HG03457 (cell line): ENCODE measurements at regions not wholly inside any gene's neighbourhood (a gene's known extent, or its start where the extent isn't known, plus 50 kb on each side); places are given as distances from the start of the nearest gene placed in this dataset.

ENCODE experiments used
- ATAC-seq: cut with Tn5 transposase; IDR thresholded peaks from one replicate; pipeline ENCODE4 v1.9.1; 2021; ENCODE audit warnings: moderate number of reproducible peaks; ENCODE audit not compliant: unreplicated experiment

DNA sequence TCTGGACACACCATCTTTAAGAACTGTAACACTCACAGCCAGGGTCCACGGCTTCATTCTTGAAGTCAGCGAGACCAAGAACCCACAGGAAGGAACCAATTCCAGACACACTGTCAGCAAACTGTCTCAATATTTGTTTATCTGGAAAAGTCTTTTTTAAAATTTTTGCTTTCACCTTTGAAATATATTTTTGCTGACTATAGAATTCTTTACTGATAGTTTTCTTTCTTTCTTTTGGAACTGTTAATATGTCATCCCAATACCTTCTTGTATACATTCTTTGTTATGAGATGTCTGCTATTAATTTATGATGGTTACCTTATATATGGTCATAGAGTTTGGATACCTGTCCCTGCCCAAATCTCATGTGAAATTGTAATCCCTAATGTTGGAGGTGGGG is 145.1 kb upstream of the IRX4 start:
- ATAC-seq, result no peak

DNA sequence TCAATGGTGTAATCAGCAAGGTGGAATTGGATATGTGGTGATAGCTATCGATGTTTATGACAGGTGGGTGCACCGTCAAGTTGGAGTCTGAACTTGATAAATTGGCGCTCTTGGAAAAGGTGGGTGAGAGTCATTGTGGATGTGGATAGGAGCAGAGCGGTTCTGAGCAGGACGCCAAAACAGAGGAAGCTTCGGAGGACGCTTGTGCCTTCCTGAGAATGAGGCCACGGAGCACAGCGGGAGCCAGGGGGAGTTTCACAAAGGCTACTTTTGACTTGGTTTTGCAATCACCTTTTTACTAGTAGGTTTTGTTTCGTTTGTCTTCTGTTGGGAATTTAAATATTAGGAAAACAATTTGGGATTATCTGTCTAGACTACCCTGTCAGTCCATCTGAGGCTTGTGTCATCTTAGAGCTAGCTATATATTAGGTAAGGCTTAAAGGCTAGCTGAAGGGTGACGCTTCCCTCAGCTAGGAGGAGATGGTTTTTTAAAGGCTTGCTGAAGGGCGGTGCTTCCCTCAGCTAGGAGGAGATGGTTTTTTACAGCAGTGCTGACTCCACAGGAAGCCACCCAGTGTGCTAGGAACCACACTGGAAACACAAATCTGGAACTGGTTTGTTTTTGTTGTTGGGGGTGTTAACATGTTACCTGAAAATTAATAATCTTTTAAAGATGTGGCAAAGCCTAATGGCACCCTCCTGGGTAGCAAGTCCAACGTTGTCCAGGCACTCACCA is 142.4 kb upstream of the IRX4 start:
- no peak for ATAC-seq

DNA sequence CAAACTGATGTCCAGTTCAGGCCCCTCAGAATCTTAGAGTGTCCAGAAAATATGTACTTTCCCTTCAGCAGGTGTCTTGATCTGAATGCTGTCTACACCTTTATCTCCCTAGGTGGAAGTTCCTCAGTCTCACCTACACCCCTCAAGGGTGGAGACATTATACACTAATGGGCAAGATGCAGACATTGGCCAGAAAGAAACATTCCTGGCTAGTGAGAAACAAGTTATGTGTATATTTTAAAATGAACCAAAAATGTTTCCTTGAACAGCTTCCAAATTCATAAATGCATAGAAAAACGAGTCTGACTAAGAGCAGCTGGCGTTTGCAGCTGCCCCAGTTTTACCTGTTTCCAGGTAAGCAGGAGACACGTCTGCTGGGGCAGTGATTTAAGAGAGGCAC is 140.5 kb upstream of the IRX4 start:
- ATAC-seq, result no peak

DNA sequence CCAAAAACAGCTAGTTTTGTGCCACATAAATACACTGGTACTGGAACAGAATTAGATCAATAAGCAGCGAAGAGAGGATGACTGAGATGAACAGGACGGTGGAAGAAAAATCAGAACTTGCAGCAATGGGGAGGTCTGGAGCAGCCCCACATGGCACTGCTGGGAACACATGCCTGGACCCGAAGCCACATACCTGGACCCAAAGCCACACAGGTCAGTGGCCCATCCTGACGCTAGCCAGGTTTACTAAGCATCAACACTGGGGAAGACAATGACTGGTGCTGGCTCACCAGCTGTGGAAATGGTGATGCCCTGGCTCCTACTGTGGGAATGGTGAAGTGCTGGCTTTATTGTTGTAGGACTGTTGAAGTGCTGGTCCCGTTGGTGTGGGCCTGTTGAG is 139.7 kb upstream of the IRX4 start:
- no peak for ATAC-seq

DNA sequence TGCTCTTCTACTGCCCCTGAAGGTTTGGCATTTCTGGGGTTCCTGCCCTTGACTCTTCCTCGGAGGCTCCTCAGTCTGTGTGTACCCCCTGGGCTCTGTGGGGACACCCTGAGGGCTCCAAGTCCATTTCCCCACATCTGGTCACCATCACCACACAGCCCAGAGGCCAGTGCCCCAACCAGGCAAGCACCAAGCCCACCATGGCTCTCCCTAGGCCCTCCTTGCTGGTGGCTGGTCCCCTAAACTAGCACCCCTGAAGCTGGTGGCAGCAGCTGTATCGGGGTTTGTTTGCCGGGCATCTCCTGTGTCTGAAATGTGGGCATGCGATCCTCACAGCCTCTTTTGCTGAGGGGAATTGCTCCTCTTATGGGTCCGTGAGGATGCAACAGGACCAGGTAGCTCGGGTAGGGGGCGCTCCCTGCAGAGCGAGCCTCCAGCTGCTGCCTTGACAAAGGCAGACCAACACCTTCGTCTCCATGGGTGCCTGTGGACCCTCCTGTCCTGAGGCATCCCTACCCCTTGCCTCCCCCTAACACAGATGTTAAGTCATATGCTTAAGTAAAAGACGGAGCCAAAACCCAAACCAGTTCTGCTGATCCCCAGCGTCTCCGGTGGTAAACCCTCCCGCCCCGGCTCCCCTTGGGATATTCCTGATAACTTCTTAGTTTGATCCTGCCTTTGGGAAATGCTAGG is 138.9 kb upstream of the IRX4 start:
- ATAC-seq, result no peak

DNA sequence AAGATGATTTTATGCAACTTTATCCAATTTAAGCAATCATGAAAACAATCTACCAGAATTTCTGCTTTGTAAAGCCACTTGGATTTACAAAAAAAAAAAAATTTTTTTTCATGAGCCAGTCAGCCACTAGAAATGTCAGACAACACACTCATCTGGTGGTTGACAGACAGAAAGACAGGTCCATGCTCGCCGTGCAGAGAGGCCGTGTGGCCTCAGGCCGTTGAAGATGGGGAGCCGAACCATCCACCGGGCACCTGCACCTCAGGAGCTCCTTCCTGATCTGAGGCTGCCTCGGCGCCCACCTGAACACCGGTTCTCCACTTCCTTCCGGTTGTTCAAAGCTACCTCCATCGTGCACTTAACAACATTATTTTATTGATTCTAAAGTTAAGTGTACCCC is 138.0 kb upstream of the IRX4 start:
- no peak for ATAC-seq

DNA sequence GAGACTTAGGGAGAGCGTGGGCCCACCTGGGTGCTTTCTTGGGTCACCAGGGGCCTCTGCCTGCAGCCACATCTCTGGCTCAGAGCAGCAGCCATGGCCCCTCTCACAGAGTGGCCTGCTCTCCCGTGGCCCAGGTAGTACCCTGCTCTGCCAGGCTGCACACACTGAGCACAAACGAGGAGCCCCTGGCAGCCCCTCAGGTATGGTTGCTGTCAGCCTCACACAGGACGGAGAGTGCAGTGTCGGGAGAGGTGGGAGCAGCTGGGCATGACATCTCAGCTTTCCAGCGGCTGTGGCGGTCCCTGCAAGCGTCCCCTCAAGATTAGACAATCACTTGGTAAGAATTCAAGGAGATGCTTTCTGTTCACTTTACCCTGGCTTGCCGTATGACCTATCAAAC is 137.0 kb upstream of the IRX4 start:
- ATAC-seq, result no peak

DNA sequence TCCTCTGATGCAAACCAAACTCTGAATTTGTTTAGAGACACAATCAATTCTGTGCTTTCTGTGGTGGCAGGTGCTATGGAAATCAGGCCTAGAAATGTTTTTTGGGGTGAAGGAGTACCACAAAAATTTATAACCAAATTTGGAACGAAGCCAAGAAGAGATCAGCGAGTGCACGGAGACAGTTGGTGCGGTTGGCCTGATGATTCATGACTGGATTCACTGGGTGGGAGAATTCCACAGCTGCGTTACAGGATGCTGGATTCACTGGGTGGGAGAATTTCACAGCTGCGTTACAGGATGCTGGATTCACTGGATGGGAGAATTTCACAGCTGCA is 135.6 kb upstream of the IRX4 start:
- no peak for ATAC-seq

DNA sequence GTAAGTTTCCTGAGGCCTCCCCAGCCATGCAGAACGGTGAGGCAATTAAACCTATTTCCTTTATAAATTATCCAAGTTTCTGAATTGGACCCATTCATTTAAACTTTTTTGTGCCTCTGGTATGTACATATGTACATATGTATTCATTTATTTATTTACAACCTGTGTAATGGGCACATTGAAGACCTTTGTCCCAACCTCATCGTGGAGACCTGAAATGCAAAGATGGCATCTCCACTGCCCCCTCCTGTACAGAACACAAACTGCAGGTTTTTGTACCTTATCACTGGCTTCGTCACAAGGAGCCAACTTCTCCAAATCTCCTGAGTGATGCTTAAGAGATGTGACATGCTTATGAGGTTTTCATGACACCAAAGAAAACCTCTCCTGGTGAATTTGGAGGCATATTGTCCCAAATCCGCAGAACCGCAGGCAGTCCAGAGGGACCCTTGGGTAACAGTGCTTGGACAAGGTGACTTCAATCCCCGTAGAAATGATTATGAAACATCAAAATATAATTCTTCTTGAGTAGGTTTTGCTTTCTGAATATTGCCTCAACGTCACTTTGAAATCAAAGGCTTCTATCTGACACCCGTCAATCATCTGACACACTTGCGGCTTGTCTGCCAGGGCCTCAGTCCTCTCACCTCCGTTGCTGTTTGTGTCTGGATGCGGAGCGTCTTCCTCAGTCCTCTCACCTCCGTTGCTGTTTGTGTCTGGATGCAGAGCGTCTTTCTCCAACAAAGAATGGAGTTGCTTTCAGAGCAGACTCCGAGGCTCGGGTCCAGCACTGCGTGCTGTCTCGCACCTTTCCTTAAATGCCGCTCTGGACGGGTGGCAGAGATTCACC is 135.0 kb upstream of the IRX4 start:
- no peak for ATAC-seq

DNA sequence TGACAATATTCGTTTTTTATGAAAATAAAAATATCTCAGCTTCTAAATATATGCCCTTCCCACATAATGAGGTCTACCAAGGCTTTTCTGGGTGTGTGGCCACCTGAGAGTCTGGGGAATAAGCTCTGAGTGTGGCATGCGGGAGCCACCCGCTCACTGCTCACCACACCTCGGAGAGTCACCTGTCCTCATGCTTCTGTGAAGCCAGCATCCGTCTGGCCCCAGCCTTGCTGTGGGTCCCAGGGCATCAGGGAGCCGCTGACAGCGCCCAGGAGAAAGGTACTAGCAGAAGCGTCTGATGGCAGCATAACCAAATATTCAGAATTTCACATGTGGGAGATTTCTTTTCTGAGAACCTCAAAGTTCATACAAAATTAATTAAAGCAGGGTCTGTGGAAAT is 133.2 kb upstream of the IRX4 start:
- ATAC-seq, result no peak

DNA sequence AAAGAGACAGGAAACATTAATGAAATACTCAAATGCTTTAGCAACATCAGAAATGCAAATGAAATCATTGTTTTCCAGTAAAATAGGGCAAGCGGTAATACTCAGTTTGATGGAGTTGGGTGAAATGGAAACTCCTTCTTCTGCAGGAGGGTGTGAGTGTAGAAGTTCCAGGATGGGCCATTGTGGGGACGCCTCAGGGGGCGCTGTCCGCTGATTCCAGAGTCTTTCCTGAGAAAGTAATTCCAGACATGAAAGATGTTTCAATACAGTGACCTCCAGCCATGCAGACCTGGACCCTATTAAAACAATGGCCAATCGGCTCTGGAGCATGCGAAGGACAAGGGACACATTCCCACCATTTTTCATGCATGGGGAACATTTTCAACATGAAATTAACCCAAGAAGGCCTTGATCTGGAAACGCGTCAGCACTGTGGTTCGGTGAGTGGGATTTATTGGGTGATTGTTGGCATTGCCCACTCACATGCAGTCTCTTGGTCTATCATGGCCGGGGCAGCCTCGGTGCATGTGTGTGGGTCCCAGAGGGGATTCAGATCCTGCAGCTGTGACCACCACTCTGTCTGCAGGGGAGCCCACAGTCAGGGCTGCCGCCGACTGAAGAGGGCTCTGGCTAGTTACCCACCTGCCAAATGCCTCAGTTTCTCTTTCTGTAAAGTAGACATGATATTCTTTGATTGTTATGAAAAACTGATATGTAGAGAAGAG is 132.6 kb upstream of the IRX4 start:
- no peak for ATAC-seq

DNA sequence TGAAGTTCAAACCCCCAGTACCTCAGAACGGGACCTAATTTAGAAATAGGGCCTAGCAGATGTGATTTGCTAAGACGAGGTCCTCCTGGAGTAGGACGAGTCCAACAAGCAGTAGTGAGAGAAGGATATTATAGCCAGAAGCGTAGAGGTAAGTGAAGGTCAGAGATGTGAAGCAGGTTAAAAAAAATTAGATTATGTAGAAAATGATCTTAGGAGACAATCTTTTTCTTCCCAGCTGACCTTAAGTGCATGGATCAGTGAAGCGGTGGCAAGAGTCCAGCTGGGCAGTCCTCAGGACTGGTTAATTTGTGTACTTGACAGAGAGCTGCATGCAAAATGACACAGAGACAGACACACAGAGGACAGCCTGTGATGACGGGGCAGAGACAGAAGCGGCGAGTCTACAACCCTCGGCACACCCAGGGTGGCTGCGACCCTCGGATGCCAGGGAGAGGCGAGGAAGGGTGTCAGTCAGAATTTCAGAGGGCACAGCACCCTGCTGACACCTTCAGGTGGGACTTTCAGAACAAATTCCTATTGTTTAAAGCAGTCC is 131.4 kb upstream of the IRX4 start:
- ATAC-seq, result no peak

DNA sequence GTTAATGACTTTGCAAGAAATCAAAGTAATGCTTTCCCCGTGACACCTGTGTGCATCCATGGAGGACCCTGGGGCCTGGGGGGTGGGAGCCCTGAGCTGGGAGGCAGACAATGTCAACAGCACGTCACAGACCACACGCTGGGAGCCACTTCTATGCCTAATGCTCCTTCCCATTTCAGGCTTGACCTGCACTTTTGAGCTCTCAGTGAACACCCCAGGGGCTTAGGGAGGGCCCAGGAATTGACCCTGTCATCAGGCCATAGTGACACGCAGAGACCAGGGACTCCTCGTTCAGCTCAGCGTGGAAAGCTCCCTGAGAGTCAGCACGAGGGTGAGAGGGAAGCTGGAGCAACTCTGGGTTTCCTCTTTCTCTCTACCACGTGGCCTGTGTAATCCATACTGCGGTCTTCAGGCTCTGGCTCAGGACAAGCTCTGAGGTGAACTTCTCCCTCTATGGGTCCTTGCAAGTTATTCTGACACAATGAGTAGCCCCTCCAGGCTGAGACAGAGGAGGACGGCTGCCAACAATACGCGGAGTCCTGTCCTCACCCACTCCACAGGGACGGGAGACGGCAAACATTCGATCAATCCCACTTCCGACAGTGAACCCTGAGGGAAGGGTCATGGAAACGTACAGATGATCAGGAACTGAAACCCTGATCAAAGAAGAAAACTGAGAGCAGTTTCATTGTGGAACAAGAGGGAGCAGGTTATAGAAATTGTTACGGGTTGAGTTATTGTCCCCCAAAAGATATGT is 130.8 kb upstream of the IRX4 start:
- ATAC-seq, result no peak

DNA sequence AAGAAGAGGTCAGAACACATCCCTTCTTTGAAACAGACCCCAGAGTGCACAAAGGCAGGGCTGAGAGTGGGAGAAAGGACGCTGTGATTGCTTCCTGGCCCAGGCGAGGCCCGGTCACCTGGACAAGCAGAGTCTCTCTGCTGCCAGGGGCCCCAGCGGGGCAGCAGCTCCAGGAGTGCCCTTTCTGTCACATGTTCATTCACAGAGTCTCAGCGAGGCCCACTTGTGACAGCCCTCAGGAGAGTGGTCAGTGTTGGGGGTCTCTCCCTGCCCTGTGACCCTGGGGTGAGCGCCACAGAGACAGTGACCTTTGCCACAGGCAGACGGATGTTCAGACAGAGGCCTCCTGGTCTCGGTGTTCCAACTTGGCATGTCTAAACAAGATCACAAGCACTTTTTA is 130.2 kb upstream of the IRX4 start:
- no peak for ATAC-seq

DNA sequence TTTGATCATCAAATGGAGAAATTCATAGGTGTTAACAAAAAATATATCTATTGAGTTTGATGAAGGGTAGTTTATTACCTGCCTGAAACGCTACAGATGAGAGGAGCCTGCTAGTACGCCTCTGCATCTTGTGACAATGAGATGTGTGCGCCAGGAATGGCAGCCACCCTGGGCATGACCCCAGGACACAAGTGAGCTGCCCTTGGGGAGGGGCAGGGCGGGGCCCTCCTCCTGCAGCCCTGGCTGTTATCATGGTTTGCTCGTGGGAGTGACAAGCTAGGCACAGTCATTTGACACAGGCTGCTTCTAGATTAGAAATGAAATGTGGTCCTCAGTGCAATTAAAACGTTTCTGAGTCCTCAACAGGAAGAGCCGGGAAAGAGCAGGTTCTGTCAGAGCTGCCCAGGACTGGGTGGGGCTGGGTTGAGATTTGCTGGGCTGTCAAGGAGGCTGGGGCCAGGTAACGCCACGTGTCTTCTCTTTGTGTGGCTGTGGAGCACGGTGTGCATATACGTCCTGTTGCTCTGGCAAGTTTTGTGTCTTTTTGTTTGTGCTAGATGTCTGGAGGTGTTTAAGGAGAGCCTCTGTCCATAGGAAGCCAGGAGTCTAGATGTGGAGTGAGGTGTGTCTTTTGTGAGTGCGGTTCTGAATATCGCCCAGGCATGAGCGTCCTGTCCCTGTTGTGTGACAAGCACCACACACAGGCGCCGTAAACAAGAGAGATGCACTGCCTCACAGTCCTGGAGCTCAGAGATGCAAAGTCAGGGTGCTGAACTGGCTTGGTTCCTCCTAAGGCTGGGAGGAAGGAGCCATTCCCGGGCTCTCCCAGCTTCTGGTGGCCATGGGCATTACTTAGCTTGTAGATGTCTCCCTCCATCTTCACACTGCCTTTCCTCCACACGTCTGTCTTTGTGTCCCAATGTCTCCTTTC is 129.0 kb upstream of the IRX4 start:
- no peak for ATAC-seq

DNA sequence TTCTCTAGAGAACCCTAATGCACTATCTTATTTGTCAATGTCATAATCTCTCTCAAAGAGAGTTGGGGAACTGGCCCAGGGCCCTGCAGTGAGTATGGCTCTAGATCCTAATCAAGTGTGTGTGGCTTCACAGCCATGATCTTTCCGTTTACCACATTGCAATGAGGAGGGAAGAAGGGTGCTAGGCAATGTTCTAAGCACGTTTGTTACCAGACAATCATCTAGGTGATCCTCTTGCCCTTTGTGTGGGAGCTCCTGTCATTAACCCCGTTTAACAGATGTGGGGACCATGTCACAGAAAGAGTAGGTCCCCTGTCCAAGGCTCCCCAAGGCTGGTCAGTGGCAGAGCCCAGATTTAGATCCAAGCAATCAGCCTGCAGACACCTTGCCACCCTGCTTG is 128.2 kb upstream of the IRX4 start:
- no peak for ATAC-seq

DNA sequence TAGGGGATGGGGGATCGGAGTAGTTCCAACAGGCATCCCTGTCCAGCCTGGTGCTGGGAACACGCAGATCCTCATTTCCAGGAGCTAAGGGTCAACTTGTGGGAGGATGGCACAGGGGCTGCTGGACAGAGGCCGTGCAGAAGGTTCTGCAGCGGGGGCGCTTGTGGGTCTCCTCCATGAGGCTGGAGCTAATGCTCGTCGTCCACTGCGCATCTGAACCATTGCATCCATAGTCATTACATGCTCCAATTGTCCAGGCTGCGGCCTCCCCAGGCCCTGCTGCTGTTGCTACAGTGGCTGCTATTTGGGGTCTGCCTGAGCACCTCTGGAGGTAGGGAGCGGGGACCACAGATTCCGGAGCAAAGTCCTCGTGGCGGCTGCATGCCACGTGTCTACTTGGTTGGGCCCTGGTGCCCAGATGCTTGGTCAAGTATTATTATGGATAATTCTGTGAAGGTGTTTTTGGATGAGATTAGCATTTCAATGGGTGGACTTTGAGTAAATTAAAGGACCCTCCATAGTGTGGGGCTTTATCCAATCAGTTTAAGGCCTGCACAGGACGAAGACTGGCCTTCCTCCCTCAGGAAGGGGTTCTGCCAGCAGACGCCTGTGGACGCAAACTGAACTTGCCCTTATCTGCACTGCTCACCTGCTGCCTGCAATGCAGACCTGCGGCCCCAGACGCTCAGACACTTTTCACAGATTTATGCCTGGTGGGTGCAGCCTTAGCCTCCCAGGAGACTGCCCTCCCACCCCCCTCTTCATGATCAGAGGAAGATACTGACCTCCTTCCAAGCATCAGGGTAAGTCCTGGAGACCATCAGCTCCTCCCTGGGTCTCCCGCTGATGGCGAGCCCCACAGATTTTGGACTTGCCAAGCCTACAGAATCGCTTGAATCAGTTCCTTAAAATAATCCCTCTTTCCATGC is 127.5 kb upstream of the IRX4 start:
- ATAC-seq, result no peak
